ENCODE measurements at regions not wholly inside any gene's neighbourhood (a gene's known extent, or its start where the extent isn't known, plus 50 kb on each side); places are given as distances from the start of the nearest gene placed in this dataset.

- no peak for TF ChIP-seq ZNF175 (tag by site-specific recombination; IDR thresholded peaks at IDR 0.05)
- TF ChIP-seq ZNF132 (tag by site-specific recombination; IDR thresholded peaks at IDR 0.05; ENCODE audit: borderline replicate concordance) = no peak
- TF ChIP-seq ELK4 (IDR thresholded peaks at IDR 0.05; ENCODE audit: borderline replicate concordance, low read depth, low read length) = no peak
- no peak for TF ChIP-seq ZNF777 (tag by site-specific recombination; IDR thresholded peaks at IDR 0.05; ENCODE audit: borderline replicate concordance)
- TF ChIP-seq BCL11A (tag by site-specific recombination; IDR thresholded peaks at IDR 0.05; ENCODE audit: low read depth) = no peak
- no peak for TF ChIP-seq ZNF202 (tag by site-specific recombination; IDR thresholded peaks at IDR 0.05; ENCODE audit: borderline replicate concordance)
- TF ChIP-seq ZNF341 (tag by site-specific recombination; IDR thresholded peaks at IDR 0.05; ENCODE audit: low read depth) = no peak
- no peak for TF ChIP-seq ZXDB (tag by site-specific recombination; IDR thresholded peaks at IDR 0.05)
- no peak for TF ChIP-seq ZSCAN30 (tag by site-specific recombination; IDR thresholded peaks at IDR 0.05)
- TF ChIP-seq ZBTB48 (tag by site-specific recombination; IDR thresholded peaks at IDR 0.05) = no peak
- TF ChIP-seq ZNF48 (tag by site-specific recombination; IDR thresholded peaks at IDR 0.05) = no peak
- TF ChIP-seq ZNF239 (tag by site-specific recombination; IDR thresholded peaks at IDR 0.05) = no peak
- TF ChIP-seq KLF17 (tag by site-specific recombination; IDR thresholded peaks at IDR 0.05) = no peak
These were observed 698.2 kb upstream of the AUTS2 start (continued) for GRCh38 chr7:68900096-68900495.

GRCh38 chr7:68904630-68905029 lies 693.6 kb upstream of the AUTS2 start:
- H3K4me3 ChIP-seq (ENCODE audit: low read depth, low read length) = no peak overlapping the region
- H3K9me3 ChIP-seq (ENCODE audit: control insufficient read depth, insufficient read depth, low read depth, low read length) = no peaks in the 10 kb centered on the region
- POLR2A ChIA-PET = no interaction called here
- H3K4me1 ChIP-seq (ENCODE audit: control insufficient read depth, insufficient read depth, low read length) = no peaks in the 10 kb centered on the region
- no peak overlapping the region for H3K27ac ChIP-seq (ENCODE audit: extremely low read depth, low read depth, low read length)
- no peaks in the 10 kb centered on the region for H3K36me3 ChIP-seq (ENCODE audit: control insufficient read depth in 2 of 2, insufficient read depth in 1 of 2, low read length in 2 of 2)
- CTCF ChIA-PET = no interaction called here
- TF ChIP-seq ZNF677 (tag by site-specific recombination; IDR thresholded peaks at IDR 0.05) = no peak
- TF ChIP-seq PBX3 (CRISPR knock-in tag; IDR thresholded peaks at IDR 0.05) = no peak
- TF ChIP-seq ZNF140 (tag by site-specific recombination; IDR thresholded peaks at IDR 0.05) = no peak
- no peak for TF ChIP-seq SCRT2 (tag by site-specific recombination; IDR thresholded peaks at IDR 0.05)
- no peak for TF ChIP-seq PRDM10 (tag by site-specific recombination; IDR thresholded peaks at IDR 0.05)
- no peak for TF ChIP-seq ZNF449 (tag by site-specific recombination; IDR thresholded peaks at IDR 0.05)
- no peak for TF ChIP-seq ZNF747 (tag by site-specific recombination; IDR thresholded peaks at IDR 0.05)
- TF ChIP-seq ZSCAN30 (tag by site-specific recombination; IDR thresholded peaks at IDR 0.05) = no peak
- no peak for TF ChIP-seq ZNF335 (tag by site-specific recombination; conservative IDR thresholded peaks at IDR 0.05)
- TF ChIP-seq PRDM4 (tag by site-specific recombination; IDR thresholded peaks at IDR 0.05) = no peak
- no peak for TF ChIP-seq ZNF174 (tag by site-specific recombination; IDR thresholded peaks at IDR 0.05)
- TF ChIP-seq ZSCAN16 (tag by site-specific recombination; IDR thresholded peaks at IDR 0.05) = no peak
- TF ChIP-seq IKZF3 (tag by site-specific recombination; IDR thresholded peaks at IDR 0.05) = no peak
- TF ChIP-seq ZBTB17 (tag by site-specific recombination; IDR thresholded peaks at IDR 0.05) = no peak

All from HEK293 (cell line).